ENCODE measurements at regions not wholly inside any gene's neighbourhood (a gene's known extent, or its start where the extent isn't known, plus 50 kb on each side); places are given as distances from the start of the nearest gene placed in this dataset.
"Not testable (repeated sequence)": the region's sequence is repeated elsewhere in the genome, so short reads cannot be mapped to it uniquely, and the experiment has no call there.

- DNase-seq = no peak
Observed at GRCh38 chr5:12100542-12100941, 196.3 kb upstream of the CTNND2 start.

- DNase-seq = no peak
Observed at GRCh38 chr5:12099296-12099695, 195.1 kb upstream of the CTNND2 start.

GRCh38 chr5:12095808-12096281, 191.6 kb upstream of the CTNND2 start:
- DNase-seq = no peak

- DNase-seq = no peak
Observed at GRCh38 chr5:12093586-12093985, 189.3 kb upstream of the CTNND2 start.

GRCh38 chr5:12080761-12081160, 176.5 kb upstream of the CTNND2 start:
- DNase-seq = no peak

- DNase-seq = not testable (repeated sequence)
Observed at GRCh38 chr5:12078286-12078685, 174.0 kb upstream of the CTNND2 start.

GRCh38 chr5:12073426-12073825, 169.2 kb upstream of the CTNND2 start:
- DNase-seq = no peak

GRCh38 chr5:12072441-12072840, 168.2 kb upstream of the CTNND2 start:
- DNase-seq = no peak

- no peak for DNase-seq
Observed at GRCh38 chr5:12071455-12071854, 167.2 kb upstream of the CTNND2 start.

GRCh38 chr5:12023614-12024241, 119.5 kb upstream of the CTNND2 start:
- DNase-seq = peak; percentile 29

- no peak for DNase-seq
Observed at GRCh38 chr5:12022444-12022843, 118.2 kb upstream of the CTNND2 start.

GRCh38 chr5:12019306-12019705, 115.1 kb upstream of the CTNND2 start:
- no peak for DNase-seq

- DNase-seq = no peak
Observed at GRCh38 chr5:12017007-12017406, 112.8 kb upstream of the CTNND2 start.

- peak; percentile 2 for DNase-seq
Observed at GRCh38 chr5:12016159-12016746, 112.0 kb upstream of the CTNND2 start.

GRCh38 chr5:12013351-12013750, 109.1 kb upstream of the CTNND2 start:
- DNase-seq = no peak

GRCh38 chr5:12003680-12004079, 99.4 kb upstream of the CTNND2 start:
- no peak for DNase-seq

- no peak for DNase-seq
Observed at GRCh38 chr5:11998397-11998796, 94.2 kb upstream of the CTNND2 start.

GRCh38 chr5:11997942-11998341, 93.7 kb upstream of the CTNND2 start:
- no peak for DNase-seq

GRCh38 chr5:11992518-11992917, 88.3 kb upstream of the CTNND2 start:
- no peak for DNase-seq

GRCh38 chr5:11985993-11986392, 81.7 kb upstream of the CTNND2 start:
- DNase-seq = no peak

GRCh38 chr5:11984196-11984595, 80.0 kb upstream of the CTNND2 start:
- no peak for DNase-seq

GRCh38 chr5:11981986-11982385, 77.7 kb upstream of the CTNND2 start:
- no peak for DNase-seq

- DNase-seq = no peak
Observed at GRCh38 chr5:11977904-11978303, 73.7 kb upstream of the CTNND2 start.

GRCh38 chr5:11973469-11973868, 69.2 kb upstream of the CTNND2 start:
- DNase-seq = no peak

GRCh38 chr5:11963227-11963626, 59.0 kb upstream of the CTNND2 start:
- no peak for DNase-seq

All from fibroblast of skin of scalp (primary cell).